WERI-Rb-1 (cell line): ENCODE measurements at regions not wholly inside any gene's neighbourhood (a gene's known extent, or its start where the extent isn't known, plus 50 kb on each side); places are given as distances from the start of the nearest gene placed in this dataset.

Experiments used
- DNase-seq: peaks from one replicate; pipeline ENCODE4 v3.0.0-alpha.2; 2020
- H3K27ac ChIP-seq: fragments of 250-450 bp; sonication (Bioruptor Pico); 2 replicates; pipeline ENCODE4 v1.5.1; 2020; ENCODE audit warnings: mild to moderate bottlenecking, moderate library complexity
- H3K27me3 ChIP-seq: fragments of 250-450 bp; sonication (Bioruptor Pico); 2 replicates; pipeline ENCODE4 v1.5.1; 2021; ENCODE audit warnings: mild to moderate bottlenecking, low read depth, moderate library complexity; ENCODE audit not compliant: insufficient read depth, severe bottlenecking
- H3K36me3 ChIP-seq: fragments of 250-450 bp; sonication (Bioruptor Pico); 2 replicates; pipeline ENCODE4 v1.5.1; 2020; ENCODE audit warnings: mild to moderate bottlenecking, moderate library complexity
- H3K4me3 ChIP-seq: 2 replicates; pipeline ENCODE4 v1.5.1; 2011; ENCODE audit warnings: low read depth, mild to moderate bottlenecking, control low read depth, low read length
- H3K9me3 ChIP-seq: fragments of 250-450 bp; sonication (Bioruptor Pico); 2 replicates; pipeline ENCODE4 v1.5.1; 2021; ENCODE audit warnings: mild to moderate bottlenecking, moderate library complexity; ENCODE audit not compliant: severe bottlenecking
- TF ChIP-seq, protein P1 (sequence below): IDR thresholded peaks from 2 replicates; pipeline ENCODE4 v1.5.1; 2011; ENCODE audit warnings: low read depth, mild to moderate bottlenecking, control low read depth, inconsistent platforms, low read length

DNA sequence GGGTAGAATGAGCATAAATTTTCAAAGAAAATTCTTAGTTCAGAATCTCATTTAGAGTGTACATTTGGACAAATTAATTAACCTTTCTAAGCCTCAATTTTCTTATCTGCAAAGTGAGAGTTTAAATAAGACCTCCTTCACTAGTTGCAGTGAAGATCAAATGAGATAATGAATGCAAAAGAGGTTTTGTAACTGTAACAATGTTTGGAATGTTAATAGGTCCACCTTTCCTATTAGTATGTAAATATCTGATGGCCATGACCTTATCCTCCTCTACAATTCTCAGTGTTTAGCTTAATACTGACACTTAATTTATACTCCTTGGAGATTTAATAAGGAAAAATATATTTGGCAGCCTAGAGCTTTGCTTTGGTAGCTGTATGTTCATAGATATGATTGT is 138.8 kb downstream of the GABRG1 start:
- Histone ChIP-seq H3K36me3 (no peaks in the 10 kb centered on the region), H3K27ac (no peak overlapping the region), H3K27me3 (no peaks in the 10 kb centered on the region), H3K4me3 (no peak overlapping the region), H3K9me3 (no peaks in the 10 kb centered on the region)
- no peak for DNase-seq
- TF ChIP-seq, protein P1, sequence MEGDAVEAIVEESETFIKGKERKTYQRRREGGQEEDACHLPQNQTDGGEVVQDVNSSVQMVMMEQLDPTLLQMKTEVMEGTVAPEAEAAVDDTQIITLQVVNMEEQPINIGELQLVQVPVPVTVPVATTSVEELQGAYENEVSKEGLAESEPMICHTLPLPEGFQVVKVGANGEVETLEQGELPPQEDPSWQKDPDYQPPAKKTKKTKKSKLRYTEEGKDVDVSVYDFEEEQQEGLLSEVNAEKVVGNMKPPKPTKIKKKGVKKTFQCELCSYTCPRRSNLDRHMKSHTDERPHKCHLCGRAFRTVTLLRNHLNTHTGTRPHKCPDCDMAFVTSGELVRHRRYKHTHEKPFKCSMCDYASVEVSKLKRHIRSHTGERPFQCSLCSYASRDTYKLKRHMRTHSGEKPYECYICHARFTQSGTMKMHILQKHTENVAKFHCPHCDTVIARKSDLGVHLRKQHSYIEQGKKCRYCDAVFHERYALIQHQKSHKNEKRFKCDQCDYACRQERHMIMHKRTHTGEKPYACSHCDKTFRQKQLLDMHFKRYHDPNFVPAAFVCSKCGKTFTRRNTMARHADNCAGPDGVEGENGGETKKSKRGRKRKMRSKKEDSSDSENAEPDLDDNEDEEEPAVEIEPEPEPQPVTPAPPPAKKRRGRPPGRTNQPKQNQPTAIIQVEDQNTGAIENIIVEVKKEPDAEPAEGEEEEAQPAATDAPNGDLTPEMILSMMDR = no peak

DNA sequence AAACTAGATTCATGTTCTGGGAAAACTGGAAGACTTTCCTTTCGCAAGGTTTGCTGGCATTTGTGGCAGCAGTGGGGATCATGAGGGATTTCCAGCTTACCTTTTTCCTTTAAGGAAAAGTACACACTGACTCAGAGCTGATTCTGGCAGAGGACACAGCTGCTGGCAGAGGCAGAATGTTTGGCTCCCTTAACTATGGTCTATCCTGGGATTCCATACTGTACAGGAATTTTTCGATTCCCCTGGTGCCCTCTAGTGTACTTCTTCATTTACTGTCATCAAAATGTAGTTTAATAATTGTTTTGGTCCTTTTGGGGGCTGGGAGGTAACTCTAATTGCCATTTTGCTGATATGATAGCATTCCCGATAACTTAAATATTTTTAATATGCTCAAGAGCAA is 152.7 kb downstream of the GABRG1 start:
- Histone ChIP-seq H3K36me3 (no peaks in the 10 kb centered on the region), H3K27me3 (no peaks in the 10 kb centered on the region)

DNA sequence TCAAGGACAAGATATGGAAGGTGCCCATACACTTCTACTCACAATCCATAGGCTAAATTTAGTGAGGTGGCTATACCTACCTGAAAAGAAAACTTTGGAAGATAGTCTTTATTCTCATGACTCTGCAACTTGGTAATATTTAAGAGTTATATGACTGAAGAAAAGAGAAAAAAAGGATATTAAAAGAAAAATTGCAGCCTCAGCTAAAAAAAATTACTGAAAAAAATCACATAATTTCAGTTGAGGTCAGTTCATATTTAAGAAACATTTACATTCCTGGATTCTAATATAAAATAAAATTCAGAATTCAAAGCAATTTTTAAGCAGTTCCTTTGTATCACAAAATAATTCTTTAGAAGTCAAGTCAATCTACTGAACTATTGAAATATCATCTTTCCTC is 166.5 kb downstream of the GABRG1 start:
- TF ChIP-seq, protein P1 = no peak
- DNase-seq = no peak
- Histone ChIP-seq H3K27ac (no peak overlapping the region), H3K9me3 (no peaks in the 10 kb centered on the region), H3K36me3 (no peaks in the 10 kb centered on the region), H3K4me3 (no peak overlapping the region), H3K27me3 (no peaks in the 10 kb centered on the region)

More for the DNA sequence above, 152.7 kb downstream of the GABRG1 start:
- Histone ChIP-seq H3K9me3 (no peaks in the 10 kb centered on the region), H3K27ac (no peak overlapping the region), H3K4me3 (no peak overlapping the region)
- TF ChIP-seq, protein P1 = no peak
- DNase-seq = no peak

DNA sequence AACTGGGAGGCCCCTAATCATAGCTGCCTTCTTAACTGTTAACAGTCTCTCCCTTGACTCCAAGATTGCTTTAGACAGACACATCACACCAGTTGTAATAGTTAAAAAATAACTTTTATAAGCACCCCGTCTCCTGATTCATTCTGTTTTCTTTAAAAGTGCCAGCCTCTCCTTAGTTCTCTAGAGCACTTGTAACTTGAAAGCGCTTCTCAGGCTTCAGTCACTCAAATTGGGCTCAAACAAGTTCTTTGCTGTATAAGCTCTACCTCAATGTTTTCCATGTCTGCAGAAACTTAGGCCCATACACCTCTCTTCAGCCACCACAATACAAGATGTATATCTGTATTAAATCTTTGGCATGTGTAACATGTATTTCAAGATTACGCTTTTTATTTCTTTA is 169.6 kb downstream of the GABRG1 start:
- H3K36me3 ChIP-seq = no peaks in the 10 kb centered on the region
- TF ChIP-seq, protein P1 = no peak
- DNase-seq = no peak
- H3K27me3 ChIP-seq = no peaks in the 10 kb centered on the region
- H3K4me3 ChIP-seq = no peak overlapping the region
- no peak overlapping the region for H3K27ac ChIP-seq
- H3K9me3 ChIP-seq = no peaks in the 10 kb centered on the region

DNA sequence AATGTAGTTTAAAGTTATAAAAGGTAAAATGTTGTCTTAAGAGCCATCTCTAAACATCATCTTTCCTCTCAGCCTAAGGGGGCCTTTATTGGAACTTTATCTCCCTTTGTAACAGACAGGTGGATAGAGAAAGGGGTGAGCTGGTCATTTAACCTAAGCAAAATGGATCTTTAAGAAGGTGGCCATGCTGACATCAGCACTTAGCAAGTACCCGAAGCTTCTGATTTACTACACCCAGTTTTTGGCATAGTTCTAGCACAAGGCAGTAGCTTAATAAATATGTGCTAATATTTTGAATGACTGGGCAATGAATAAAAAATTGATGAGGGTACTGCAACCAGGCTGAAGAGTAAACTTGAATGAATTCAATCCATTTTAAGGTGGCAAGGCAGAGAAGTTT is 172.7 kb downstream of the GABRG1 start:
- H3K27ac ChIP-seq = no peak overlapping the region
- TF ChIP-seq, protein P1 = no peak

DNA sequence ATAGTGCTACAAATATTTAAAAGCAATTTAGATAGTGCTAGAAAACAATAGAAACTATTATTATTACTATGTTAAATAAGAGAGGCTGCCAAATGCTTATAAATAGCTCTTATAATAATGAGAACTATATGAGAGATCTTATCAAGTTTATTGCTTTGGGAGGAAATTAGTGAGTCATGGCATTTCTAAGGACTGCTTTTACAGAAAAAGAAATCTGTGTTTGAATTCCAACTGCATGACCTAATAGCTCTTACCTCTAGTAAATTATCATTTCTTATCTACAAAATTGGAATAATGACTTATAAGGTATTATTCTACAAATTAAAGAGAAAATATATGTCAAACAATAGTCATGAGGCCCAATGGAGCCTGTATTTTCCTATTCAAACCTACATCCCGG is 177.2 kb downstream of the GABRG1 start:
- H3K9me3 ChIP-seq = no peaks in the 10 kb centered on the region
- DNase-seq = no peak

More for the DNA sequence above, 172.7 kb downstream of the GABRG1 start:
- Histone ChIP-seq H3K4me3 (no peak overlapping the region), H3K9me3 (no peaks in the 10 kb centered on the region), H3K36me3 (no peaks in the 10 kb centered on the region), H3K27me3 (no peaks in the 10 kb centered on the region)
- no peak for DNase-seq

More for the DNA sequence above, 177.2 kb downstream of the GABRG1 start:
- Histone ChIP-seq H3K27me3 (no peaks in the 10 kb centered on the region), H3K27ac (no peak overlapping the region), H3K36me3 (no peaks in the 10 kb centered on the region), H3K4me3 (no peak overlapping the region)
- TF ChIP-seq, protein P1 = no peak
